ENCODE measurements at regions not wholly inside any gene's neighbourhood (a gene's known extent, or its start where the extent isn't known, plus 50 kb on each side); places are given as distances from the start of the nearest gene placed in this dataset.

DNA sequence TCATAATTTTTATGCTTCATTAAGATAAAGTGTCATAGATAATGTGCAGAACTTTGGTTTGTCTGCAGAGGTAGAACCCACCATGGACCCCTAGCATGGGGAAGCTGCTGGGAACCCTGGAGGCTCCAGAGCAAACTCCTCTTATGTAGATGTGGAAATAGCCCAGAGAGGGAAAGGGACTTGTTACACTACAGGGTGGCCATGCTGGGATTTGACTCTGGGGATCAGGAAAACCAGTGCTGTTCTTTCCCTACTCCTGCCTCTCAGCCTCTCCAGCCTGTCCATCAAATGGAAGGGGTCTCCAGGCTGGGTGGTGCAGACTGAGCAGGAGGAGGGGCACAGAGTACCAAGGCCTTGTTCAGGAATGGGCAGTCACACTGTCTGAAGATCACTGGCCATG is 54.2 kb downstream of the MSX1 start:
- no peak for TF ChIP-seq YY1 (IDR thresholded peaks at IDR 0.05; ENCODE audit: insufficient read depth, insufficient read length)
- no peak for TF ChIP-seq SUZ12 (IDR thresholded peaks at IDR 0.05; ENCODE audit: extremely low read depth, insufficient read depth, insufficient read length)
